ENCODE measurements at regions not wholly inside any gene's neighbourhood (a gene's known extent, or its start where the extent isn't known, plus 50 kb on each side); places are given as distances from the start of the nearest gene placed in this dataset.

DNA sequence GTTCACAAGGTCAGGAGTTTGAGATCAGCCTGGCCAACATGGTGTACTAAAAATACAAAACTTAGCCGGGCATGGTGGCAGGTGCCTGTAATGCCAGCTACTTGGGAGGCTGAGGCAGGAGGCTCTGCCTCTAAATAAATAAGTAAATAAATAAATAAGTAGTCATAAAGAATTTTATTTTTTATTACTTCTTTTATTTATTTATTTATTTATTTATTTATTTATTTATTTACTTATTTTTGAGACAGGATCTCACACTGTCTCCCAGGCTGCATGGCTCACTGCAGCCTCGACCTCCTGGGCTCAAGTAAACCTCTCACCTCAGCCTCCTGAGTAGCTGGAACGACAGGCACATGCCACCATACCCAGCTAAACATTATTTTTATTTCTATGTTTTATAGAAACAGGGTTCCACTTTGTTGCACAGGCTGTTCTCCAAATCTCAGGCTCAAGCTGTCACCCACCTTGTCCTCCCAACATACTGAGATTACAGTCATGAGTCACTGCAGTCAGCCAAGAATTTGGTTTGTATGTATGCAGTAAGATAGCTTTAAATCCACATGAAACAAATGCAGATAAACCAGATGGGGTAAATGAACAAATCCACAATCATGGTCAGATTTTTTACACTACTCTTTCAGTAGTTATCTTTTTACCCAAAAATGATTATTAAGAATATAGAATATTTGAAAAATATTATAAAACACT is 523.3 kb upstream of the RGS18 start:
- Histone ChIP-seq H3K9me3 (no peaks in the 10 kb centered on the region), H3K27me3 (no peaks in the 10 kb centered on the region), H3K4me1 (ENCODE audit: control insufficient read depth in 1 of 2, insufficient read depth in 1 of 2, low read depth in 1 of 2, low read length in 1 of 2) (no peaks in the 10 kb centered on the region), H3K27ac (no peak overlapping the region), H3K4me3 (ENCODE audit: low read depth in 1 of 2, low read length in 1 of 2) (no peak overlapping the region), H3K36me3 (no peaks in the 10 kb centered on the region)
- TF ChIP-seq, protein P1, sequence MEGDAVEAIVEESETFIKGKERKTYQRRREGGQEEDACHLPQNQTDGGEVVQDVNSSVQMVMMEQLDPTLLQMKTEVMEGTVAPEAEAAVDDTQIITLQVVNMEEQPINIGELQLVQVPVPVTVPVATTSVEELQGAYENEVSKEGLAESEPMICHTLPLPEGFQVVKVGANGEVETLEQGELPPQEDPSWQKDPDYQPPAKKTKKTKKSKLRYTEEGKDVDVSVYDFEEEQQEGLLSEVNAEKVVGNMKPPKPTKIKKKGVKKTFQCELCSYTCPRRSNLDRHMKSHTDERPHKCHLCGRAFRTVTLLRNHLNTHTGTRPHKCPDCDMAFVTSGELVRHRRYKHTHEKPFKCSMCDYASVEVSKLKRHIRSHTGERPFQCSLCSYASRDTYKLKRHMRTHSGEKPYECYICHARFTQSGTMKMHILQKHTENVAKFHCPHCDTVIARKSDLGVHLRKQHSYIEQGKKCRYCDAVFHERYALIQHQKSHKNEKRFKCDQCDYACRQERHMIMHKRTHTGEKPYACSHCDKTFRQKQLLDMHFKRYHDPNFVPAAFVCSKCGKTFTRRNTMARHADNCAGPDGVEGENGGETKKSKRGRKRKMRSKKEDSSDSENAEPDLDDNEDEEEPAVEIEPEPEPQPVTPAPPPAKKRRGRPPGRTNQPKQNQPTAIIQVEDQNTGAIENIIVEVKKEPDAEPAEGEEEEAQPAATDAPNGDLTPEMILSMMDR (IDR thresholded peaks at IDR 0.05): no peak

DNA sequence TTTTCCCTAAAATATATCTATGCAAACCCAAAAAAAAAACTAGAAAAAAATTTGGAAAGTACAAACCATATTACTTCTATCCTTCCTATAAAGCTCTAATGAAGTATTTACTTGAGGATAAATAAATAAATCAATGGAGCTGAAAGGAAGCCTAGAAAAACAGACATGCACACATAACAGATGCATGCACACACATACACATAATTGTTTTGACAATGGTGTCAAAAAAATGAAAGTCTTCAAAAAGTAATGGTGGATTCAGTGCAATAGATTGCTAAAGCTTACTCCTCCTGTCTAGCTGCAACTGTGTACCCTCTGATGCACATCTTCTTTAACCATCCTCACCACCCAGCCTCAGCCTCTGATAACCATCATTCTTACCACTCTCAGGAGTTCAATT is 521.9 kb upstream of the RGS18 start:
- no peak overlapping the region for H3K4me3 ChIP-seq (ENCODE audit: low read depth in 1 of 2, low read length in 1 of 2)
- no peaks in the 10 kb centered on the region for H3K36me3 ChIP-seq
- H3K27ac ChIP-seq: no peak overlapping the region
- H3K27me3 ChIP-seq: no peaks in the 10 kb centered on the region
- no peaks in the 10 kb centered on the region for H3K4me1 ChIP-seq (ENCODE audit: control insufficient read depth in 1 of 2, insufficient read depth in 1 of 2, low read depth in 1 of 2, low read length in 1 of 2)
- H3K9me3 ChIP-seq: no peaks in the 10 kb centered on the region
- TF ChIP-seq, protein P1 (IDR thresholded peaks at IDR 0.05): no peak

DNA sequence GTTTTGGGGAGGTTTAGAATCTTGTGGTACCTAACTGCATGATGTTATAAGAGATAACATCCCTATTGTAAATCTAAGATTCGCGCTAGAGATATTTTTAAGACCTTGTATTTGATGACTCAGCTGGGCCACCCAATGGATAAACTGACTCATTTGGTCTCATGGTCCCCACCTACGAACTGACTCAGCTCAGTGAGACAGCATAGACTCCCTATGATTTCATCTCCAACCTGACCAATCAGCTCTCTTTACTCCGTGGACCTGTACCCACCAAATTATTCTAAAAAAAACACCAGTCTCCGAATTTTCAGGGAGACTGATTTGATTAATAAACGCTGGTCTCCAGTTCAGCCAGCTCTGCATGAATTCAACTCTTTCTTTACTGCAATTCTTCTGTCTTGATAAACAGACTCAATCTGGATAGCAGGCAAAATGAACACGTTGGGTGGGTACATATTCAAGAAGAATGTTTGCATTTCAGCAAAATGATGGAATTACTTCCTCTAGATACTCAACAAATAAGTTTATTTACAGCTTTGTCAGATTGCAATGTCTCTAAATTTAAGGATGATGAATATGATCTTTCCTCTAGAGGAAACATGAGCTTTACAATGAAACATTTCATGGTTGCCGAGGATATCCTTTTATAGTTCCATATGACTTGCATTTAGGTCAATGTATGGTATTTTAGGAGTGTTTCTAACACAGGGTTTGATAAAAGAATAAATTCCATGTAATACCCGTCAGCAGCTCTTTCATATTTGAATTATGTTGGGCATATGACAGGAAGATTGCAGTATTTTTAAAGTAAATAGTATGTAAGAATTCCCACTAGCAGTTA is 516.6 kb upstream of the RGS18 start:
- TF ChIP-seq, protein P1 (IDR thresholded peaks at IDR 0.05): no peak
- no peaks in the 10 kb centered on the region for H3K4me1 ChIP-seq (ENCODE audit: control insufficient read depth in 1 of 2, insufficient read depth in 1 of 2, low read depth in 1 of 2, low read length in 1 of 2)
- H3K4me3 ChIP-seq (ENCODE audit: low read depth in 1 of 2, low read length in 1 of 2): no peak overlapping the region
- H3K36me3 ChIP-seq: no peaks in the 10 kb centered on the region
- no peak overlapping the region for H3K27ac ChIP-seq
- no peaks in the 10 kb centered on the region for H3K27me3 ChIP-seq
- H3K9me3 ChIP-seq: no peaks in the 10 kb centered on the region

GRCh38 chr1:191643060-191643459 is 515.2 kb upstream of the RGS18 start:
- H3K27me3 ChIP-seq: no peaks in the 10 kb centered on the region
- H3K4me3 ChIP-seq (ENCODE audit: low read depth in 1 of 2, low read length in 1 of 2): no peak overlapping the region
- H3K27ac ChIP-seq: no peak overlapping the region
- H3K9me3 ChIP-seq: no peaks in the 10 kb centered on the region
- H3K36me3 ChIP-seq: no peaks in the 10 kb centered on the region
- H3K4me1 ChIP-seq (ENCODE audit: control insufficient read depth in 1 of 2, insufficient read depth in 1 of 2, low read depth in 1 of 2, low read length in 1 of 2): no peaks in the 10 kb centered on the region
- TF ChIP-seq, protein P1 (IDR thresholded peaks at IDR 0.05): no peak

- Histone ChIP-seq H3K36me3 (no peaks in the 10 kb centered on the region), H3K4me3 (ENCODE audit: low read depth in 1 of 2, low read length in 1 of 2) (no peak overlapping the region), H3K27me3 (no peaks in the 10 kb centered on the region), H3K27ac (no peak overlapping the region), H3K9me3 (no peaks in the 10 kb centered on the region), H3K4me1 (ENCODE audit: control insufficient read depth in 1 of 2, insufficient read depth in 1 of 2, low read depth in 1 of 2, low read length in 1 of 2) (no peaks in the 10 kb centered on the region)
- TF ChIP-seq, protein P1 (IDR thresholded peaks at IDR 0.05): no peak
Measured at GRCh38 chr1:191648939-191649338, 509.3 kb upstream of the RGS18 start.

All from neutrophil (primary cell).